Posterior cingulate gyrus (tissue), 11 donors: ENCODE measurements at regions not wholly inside any gene's neighbourhood (a gene's known extent, or its start where the extent isn't known, plus 50 kb on each side); places are given as distances from the start of the nearest gene placed in this dataset.

Experiments used
- DNase-seq, 10 donors: peaks; one replicate each; pipeline versions ENCODE4 v3.0.0 to v3.0.0-alpha.2; 2020 to 2021; ENCODE audit warnings: mixed read lengths in 3 of 10
- intact Hi-C: fragments of 100-400 bp; cut with DNase I; formaldehyde crosslinking; loops from one replicate; pipeline ENCODE4 v1.15.1; 2023

- intact Hi-C loops, result no loop called here
- DNase-seq, result no peak
Observed at GRCh38 chr16:17691899-17692176, 221.1 kb upstream of the XYLT1 start.

- no peak for DNase-seq
- intact Hi-C loops, result no loop called here
Observed at GRCh38 chr16:17691106-17691898, 220.5 kb upstream of the XYLT1 start.

GRCh38 chr16:17685447-17685846 is 214.7 kb upstream of the XYLT1 start:
- intact Hi-C loops, result no loop called here
- DNase-seq, result no peak

- intact Hi-C loops, result no loop called here
- DNase-seq, result no peak
Observed at GRCh38 chr16:17683281-17683680, 212.5 kb upstream of the XYLT1 start.

- intact Hi-C loops, result no loop called here
- no peak for DNase-seq
Observed at GRCh38 chr16:17676171-17676570, 205.4 kb upstream of the XYLT1 start.

- no peak for DNase-seq
- intact Hi-C loops, result no loop called here
Observed at GRCh38 chr16:17668386-17668785, 197.6 kb upstream of the XYLT1 start.

GRCh38 chr16:17666293-17666692 is 195.5 kb upstream of the XYLT1 start:
- no peak for DNase-seq
- intact Hi-C loops, result no loop called here

- DNase-seq, result no peak
- intact Hi-C loops, result no loop called here
Observed at GRCh38 chr16:17658881-17659280, 188.1 kb upstream of the XYLT1 start.

- intact Hi-C loops, result no loop called here
- no peak for DNase-seq
Observed at GRCh38 chr16:17657045-17657444, 186.3 kb upstream of the XYLT1 start.

GRCh38 chr16:17654571-17654970 is 183.8 kb upstream of the XYLT1 start:
- DNase-seq, result no peak
- intact Hi-C loops, result no loop called here

- DNase-seq, result no peak
- intact Hi-C loops, result no loop called here
Observed at GRCh38 chr16:17654142-17654541, 183.4 kb upstream of the XYLT1 start.

GRCh38 chr16:17647879-17648872 is 177.4 kb upstream of the XYLT1 start:
- intact Hi-C loops, result no loop called here
- no peak for DNase-seq

GRCh38 chr16:17643935-17644334 is 173.2 kb upstream of the XYLT1 start:
- DNase-seq, result no peak

GRCh38 chr16:17641990-17642389 is 171.2 kb upstream of the XYLT1 start:
- no peak for DNase-seq
- intact Hi-C loops, result no loop called here

More at GRCh38 chr16:17643935-17644334, 173.2 kb upstream of the XYLT1 start:
- intact Hi-C loops, result no loop called here

GRCh38 chr16:17638134-17638533 is 167.4 kb upstream of the XYLT1 start:
- DNase-seq, result no peak
- intact Hi-C loops, result no loop called here

GRCh38 chr16:17635183-17635582 is 164.4 kb upstream of the XYLT1 start:
- DNase-seq, result no peak
- intact Hi-C loops, result no loop called here

- intact Hi-C loops, result no loop called here
- DNase-seq, result no peak
Observed at GRCh38 chr16:17633181-17633951, 162.6 kb upstream of the XYLT1 start.

GRCh38 chr16:17632667-17633066 is 161.9 kb upstream of the XYLT1 start:
- intact Hi-C loops, result no loop called here
- DNase-seq, result no peak

GRCh38 chr16:17629936-17630335 is 159.2 kb upstream of the XYLT1 start:
- intact Hi-C loops, result no loop called here
- DNase-seq, result peak in 4 of 10 donors; percentile 10 to 82 (median 16)

GRCh38 chr16:17628983-17629382 is 158.2 kb upstream of the XYLT1 start:
- intact Hi-C loops, result no loop called here
- no peak for DNase-seq

- intact Hi-C loops, result no loop called here
- DNase-seq, result no peak
Observed at GRCh38 chr16:17622366-17622765, 151.6 kb upstream of the XYLT1 start.
